NT2/D1 (cell line): ENCODE measurements at regions not wholly inside any gene's neighbourhood (a gene's known extent, or its start where the extent isn't known, plus 50 kb on each side); places are given as distances from the start of the nearest gene placed in this dataset.

Experiments
- YY1 ChIP-seq: IDR thresholded peaks from 2 replicates; pipeline ENCODE4 v1.6.1; 2011; ENCODE audit not compliant: insufficient read length, insufficient read depth
- ZNF274 ChIP-seq: IDR thresholded peaks from 2 replicates; pipeline ENCODE4 v1.6.1; 2011; ENCODE audit warnings: mild to moderate bottlenecking, low read depth, low read length

- TF ChIP-seq ZNF274 (no peak), YY1 (no peak)
Observed at GRCh38 chr6:121557146-121557940, 121.9 kb downstream of the GJA1 start.
